VCaP (cell line): ENCODE measurements at regions not wholly inside any gene's neighbourhood (a gene's known extent, or its start where the extent isn't known, plus 50 kb on each side); places are given as distances from the start of the nearest gene placed in this dataset.

ENCODE experiments used
- H3K27ac ChIP-seq: fragments of 450-650 bp; 2 replicates; pipeline ENCODE4 v1.5.1; 2017
- TF ChIP-seq, protein P1 (sequence below): fragments of 450-650 bp; conservative IDR thresholded peaks from 2 replicates; pipeline ENCODE4 v1.5.1; 2017; ENCODE audit warnings: mild to moderate bottlenecking, moderate library complexity

DNA sequence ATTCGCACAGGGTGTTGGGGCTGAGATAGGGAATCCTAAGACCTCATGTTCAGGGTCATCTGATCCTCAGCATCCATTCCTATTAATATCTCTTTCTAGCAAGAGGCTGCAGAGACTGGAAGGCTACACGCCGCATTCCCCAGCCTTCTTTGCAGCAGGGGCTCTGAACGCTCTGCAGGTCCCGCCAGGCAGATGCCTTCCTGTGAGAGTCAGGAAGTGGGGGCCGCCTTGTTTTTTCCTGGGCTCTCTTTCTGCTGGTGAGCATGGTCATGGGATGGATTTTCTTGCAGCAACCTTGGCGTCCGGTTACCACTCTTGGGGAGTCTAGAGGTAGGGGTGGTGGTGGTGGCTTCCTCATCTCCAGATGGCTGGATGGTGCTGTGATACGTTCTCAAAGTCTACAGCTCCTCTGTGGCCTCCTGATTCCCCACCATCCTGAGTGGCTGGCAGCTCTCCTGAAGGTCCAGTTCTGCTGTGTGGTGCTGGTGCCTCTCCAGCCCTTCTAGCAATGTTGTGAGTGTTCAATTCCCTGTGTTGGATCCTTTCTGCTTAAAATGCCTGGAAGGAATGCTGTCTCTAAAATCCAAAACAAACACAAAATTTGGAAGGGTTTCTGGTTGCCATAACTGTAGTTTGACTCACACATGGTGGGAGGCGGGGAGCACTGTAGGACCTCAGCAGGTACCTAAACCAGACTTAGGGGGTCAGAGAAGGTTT lies 111.9 kb downstream of the CEBPB start:
- TF ChIP-seq, protein P1, sequence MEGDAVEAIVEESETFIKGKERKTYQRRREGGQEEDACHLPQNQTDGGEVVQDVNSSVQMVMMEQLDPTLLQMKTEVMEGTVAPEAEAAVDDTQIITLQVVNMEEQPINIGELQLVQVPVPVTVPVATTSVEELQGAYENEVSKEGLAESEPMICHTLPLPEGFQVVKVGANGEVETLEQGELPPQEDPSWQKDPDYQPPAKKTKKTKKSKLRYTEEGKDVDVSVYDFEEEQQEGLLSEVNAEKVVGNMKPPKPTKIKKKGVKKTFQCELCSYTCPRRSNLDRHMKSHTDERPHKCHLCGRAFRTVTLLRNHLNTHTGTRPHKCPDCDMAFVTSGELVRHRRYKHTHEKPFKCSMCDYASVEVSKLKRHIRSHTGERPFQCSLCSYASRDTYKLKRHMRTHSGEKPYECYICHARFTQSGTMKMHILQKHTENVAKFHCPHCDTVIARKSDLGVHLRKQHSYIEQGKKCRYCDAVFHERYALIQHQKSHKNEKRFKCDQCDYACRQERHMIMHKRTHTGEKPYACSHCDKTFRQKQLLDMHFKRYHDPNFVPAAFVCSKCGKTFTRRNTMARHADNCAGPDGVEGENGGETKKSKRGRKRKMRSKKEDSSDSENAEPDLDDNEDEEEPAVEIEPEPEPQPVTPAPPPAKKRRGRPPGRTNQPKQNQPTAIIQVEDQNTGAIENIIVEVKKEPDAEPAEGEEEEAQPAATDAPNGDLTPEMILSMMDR = no peak
- H3K27ac ChIP-seq = no peak overlapping the region

DNA sequence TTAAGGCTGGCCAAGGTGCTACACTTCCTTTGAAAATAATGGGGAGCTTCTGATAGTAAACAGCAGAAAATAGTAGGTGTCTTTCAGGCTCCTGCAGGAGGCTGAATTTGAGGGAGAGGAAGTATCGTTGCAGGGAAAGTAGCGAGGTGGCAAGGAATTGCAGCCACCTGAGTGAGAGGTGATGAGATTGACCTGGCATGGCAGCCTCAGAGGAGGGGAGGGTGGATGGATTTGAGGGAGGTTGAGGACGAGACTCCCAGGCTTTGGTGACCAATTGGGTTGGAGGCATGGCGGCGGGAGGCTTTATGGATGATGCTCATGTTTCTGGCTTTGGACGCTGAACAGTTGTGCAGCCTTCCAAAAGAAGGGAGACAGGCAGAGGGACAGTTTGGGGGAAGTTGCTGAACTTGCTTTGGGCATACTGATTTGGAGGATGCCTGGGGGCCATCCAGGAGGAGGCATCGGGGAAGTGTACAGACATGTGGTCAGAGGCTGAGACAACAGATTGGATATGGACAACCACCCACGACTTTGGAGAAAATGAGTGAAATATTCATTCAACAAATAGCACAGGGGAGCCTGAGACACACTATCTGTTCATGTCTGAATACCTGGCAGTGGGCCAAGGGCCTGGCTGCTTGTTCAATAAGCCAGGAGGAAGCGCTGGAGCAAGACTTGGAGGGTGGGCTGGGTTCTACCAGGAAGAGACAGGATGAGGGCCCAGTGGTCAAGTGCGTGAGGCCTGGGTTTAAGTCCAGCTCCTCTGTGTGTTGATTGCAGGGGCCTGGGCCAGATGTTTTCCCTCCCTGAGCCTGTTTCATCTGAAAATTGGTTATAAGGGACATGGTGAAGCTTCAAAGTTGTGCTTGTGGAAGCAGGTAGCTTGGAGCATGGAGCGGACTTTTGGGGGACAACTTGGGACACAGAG lies 113.2 kb downstream of the CEBPB start:
- H3K27ac ChIP-seq = no peak overlapping the region
- TF ChIP-seq, protein P1 = no peak

GRCh38 chr20:50304501-50304856 lies 113.8 kb downstream of the CEBPB start:
- H3K27ac ChIP-seq = no peak overlapping the region
- TF ChIP-seq, protein P1 = no peak

DNA sequence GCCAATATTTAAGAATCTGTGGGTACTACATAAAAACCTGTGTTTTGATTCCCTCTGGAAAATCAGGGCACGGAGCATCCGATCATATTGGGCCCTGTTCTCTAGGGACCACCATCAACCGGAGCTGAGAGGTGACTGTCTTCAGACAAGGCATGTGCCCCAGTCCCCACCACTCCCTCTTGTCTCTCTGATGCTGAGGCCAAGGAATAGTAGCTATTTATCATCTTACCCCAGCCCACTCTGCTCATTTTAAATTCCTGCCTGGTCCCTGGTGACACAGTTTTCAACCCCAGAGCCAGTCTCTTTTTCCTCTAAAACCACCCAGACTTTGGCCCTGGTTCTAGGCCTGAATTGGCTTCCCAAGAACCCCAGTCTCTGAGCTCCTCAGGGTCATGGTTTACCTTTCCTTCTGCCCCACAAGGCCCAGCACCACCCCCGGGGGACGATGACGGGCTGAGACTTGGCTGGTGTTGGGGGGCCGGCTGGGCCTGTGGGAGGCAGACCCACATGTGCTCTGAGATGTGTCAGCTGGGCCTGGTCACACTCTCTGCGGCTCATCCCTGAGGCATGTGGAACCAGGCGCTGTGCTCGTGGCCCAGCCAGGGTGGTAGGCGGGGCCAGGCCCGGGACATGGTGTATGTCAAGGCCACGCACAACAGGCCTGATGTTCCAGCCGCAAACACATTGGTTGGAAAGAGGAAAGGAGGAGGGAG lies 114.4 kb downstream of the CEBPB start:
- TF ChIP-seq, protein P1 = no peak
- H3K27ac ChIP-seq = no peak overlapping the region

DNA sequence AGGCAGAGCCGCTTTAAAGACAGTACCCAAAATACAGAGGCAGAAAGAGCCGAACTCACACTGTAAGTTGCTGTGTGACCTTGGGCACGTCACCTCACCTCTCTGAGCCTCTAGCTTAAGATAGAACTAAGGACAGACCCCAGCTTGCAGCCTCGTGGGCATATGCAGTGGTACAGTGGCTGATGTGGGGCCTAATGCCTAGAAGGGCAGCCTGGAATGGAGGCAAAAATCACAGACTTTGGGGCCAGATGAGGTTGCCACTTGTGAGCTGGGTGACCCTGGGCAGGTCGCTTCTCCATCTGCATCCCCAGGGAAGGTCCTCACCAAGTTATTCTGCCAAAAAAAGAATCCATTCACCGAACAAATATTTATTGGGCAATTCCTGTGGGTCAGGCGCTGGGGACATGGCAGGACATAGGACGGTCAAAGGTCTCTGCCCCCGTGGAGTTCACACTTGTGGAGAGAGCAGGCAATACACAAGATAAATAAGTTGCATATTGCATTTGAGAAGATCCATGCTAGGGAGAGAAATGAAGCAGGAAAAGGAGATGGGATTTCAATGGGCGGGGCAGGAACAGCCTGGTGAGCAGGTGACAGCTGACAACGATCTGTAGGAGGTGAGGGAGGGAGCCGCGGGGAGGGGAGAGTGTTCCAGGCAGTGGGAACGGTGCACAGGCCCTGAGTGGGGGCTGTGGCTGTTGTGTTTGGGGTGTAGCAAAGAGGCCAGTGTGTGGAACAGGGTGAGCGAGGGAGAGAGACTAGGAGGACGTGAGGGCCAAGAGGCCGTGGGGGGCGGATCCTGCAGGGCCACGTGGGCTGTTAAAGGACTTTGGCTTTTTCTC lies 115.2 kb downstream of the CEBPB start:
- H3K27ac ChIP-seq = no peak overlapping the region
- TF ChIP-seq, protein P1 = no peak

- H3K27ac ChIP-seq = no peak overlapping the region
- TF ChIP-seq, protein P1 = no peak
These were observed 116.1 kb downstream of the CEBPB start for GRCh38 chr20:50306478-50307423.
